Effector memory CD8-positive, alpha-beta T cell (primary cell): ENCODE measurements at regions not wholly inside any gene's neighbourhood (a gene's known extent, or its start where the extent isn't known, plus 50 kb on each side); places are given as distances from the start of the nearest gene placed in this dataset.

Experiments used
- ATAC-seq: fragments of 150-1000 bp; cut with Tn5 transposase; replicated peaks from 2 replicates; pipeline ENCODE4 v1.10.0; 2021; ENCODE audit warnings: mild to moderate bottlenecking, moderate library complexity
- DNase-seq, 3 experiments: peaks; one replicate each; pipeline ENCODE4 v3.0.0; 2021
- H3K27ac Mint-ChIP-seq, 2 donors: one replicate each; pipeline ENCODE4 v1.8.0; 2022; ENCODE audit warnings: mild to moderate bottlenecking in 2 of 2, mixed read lengths in 2 of 2, moderate library complexity in 2 of 2
- H3K27me3 Mint-ChIP-seq, 2 donors: one replicate each; pipeline ENCODE4 v1.8.0; 2022; ENCODE audit warnings: mixed read lengths in 2 of 2
- H3K36me3 Mint-ChIP-seq: one replicate; pipeline ENCODE4 v1.8.0; 2022; ENCODE audit warnings: mild to moderate bottlenecking, moderate library complexity, mixed read lengths; ENCODE audit not compliant: insufficient read depth
- H3K4me1 Mint-ChIP-seq, 2 donors: one replicate each; pipeline ENCODE4 v1.8.0; 2022; ENCODE audit warnings: low read depth in 2 of 2, mixed read lengths in 2 of 2
- H3K4me3 Mint-ChIP-seq, 2 donors: one replicate each; pipeline ENCODE4 v1.8.0; 2022; ENCODE audit warnings: mild to moderate bottlenecking in 2 of 2, mixed read lengths in 2 of 2, moderate library complexity in 2 of 2
- H3K9me3 Mint-ChIP-seq, 2 donors: one replicate each; pipeline ENCODE4 v1.8.0; 2022; ENCODE audit warnings: mixed read lengths in 2 of 2

DNA sequence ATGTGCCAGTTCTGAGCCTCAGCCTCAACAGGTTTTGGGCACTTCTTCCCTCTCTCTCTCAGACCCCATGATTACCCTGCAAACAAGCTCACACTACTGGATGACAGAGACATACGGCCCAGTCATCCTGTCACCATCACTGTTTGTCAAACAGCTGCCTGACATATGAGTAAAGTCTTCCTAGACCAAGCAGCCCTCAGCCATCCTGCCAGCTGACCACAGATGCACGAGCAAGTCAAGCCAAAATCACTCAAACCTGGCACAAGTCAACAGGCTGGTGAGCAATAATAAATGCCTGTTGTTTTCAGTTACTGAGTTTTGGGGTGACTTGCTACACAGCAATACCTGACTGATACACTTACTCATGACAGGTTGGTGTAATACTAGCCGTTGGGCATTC is 75.5 kb upstream of the KLF7 start:
- no peaks in the 10 kb centered on the region for H3K9me3 Mint-ChIP-seq
- H3K27me3 Mint-ChIP-seq, result no peaks in the 10 kb centered on the region
- DNase-seq (no peak), ATAC-seq (no peak)
- H3K27ac Mint-ChIP-seq, result no peak overlapping the region
- no peaks in the 10 kb centered on the region for H3K36me3 Mint-ChIP-seq
- H3K4me3 Mint-ChIP-seq, result no peak overlapping the region
- H3K4me1 Mint-ChIP-seq, result peaks cover 0 to 2% of the 10 kb centered on the region in 2 donors

DNA sequence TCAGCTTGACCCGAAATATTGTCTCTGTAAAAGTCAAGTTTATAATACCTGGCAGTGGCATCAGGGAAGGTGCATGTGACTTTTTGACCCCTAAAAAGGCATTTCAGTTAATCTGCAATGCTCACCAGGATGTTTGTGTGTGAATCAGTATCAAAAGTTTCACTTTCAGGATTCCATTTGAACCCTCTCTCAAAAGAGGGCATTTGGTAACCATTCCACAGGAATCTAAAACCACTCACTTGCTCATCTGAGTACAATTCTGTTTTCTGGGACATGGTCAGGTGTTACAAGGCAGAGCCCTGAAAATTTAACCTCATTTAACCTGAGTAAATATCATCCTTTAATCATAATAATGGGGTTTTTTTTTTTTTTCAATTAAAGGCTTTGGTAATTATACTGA is 77.9 kb upstream of the KLF7 start:
- Mint-ChIP-seq H3K4me3 (no peak overlapping the region), H3K36me3 (no peaks in the 10 kb centered on the region), H3K4me1 (no peaks in the 10 kb centered on the region), H3K27ac (no peak overlapping the region), H3K9me3 (no peaks in the 10 kb centered on the region), H3K27me3 (no peaks in the 10 kb centered on the region)
- ATAC-seq (no peak), DNase-seq (no peak)

DNA sequence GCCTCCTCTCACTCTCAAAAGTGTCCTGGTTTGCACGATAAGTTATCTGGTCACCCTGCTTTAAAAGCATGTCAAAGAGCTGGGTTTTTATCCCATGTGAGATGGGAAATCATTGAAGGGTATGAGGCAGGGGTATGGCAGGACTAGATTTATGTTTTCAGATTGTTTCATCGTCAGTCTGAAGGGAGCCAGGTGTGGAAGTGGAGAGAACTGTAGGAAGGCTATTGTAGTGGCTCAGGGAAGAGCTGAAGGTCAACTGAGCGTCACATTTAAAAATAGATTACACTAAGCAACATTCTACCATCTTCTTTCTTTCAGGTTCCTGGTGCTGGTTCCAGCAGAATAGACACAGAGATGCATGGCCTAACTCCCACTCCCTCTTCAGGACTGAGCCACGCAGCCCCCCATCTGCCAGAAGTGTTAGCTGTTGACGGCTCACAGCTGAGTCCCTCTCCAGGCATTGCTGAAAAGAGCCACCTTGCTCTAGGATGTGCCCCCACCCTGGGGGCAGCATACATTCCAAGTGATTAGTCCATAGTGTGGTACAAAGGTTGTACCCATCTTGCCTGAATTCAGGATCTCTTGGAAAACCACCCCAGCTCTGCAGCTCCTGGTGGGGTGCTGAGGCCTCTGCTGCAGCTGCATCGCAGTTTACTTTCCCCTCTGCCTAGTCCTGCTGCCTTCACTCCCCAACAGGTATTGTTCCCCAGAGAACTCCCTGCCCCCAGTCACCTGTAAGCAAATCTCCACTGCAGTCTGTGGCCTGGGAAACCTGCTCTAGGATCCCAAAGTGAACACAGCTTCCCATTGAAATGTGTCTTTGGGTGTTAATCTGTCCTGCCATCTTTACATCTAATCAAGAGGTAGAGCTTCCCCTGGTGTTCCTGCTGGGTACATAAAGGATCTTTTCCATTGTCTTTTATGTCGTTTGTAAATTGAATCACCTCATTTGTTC is 79.5 kb upstream of the KLF7 start:
- Mint-ChIP-seq H3K4me3 (no peak overlapping the region), H3K27ac (no peak overlapping the region), H3K27me3 (no peaks in the 10 kb centered on the region), H3K36me3 (no peaks in the 10 kb centered on the region), H3K4me1 (no peaks in the 10 kb centered on the region), H3K9me3 (no peaks in the 10 kb centered on the region)
- DNase-seq, result no peak
- ATAC-seq, result no peak

DNA sequence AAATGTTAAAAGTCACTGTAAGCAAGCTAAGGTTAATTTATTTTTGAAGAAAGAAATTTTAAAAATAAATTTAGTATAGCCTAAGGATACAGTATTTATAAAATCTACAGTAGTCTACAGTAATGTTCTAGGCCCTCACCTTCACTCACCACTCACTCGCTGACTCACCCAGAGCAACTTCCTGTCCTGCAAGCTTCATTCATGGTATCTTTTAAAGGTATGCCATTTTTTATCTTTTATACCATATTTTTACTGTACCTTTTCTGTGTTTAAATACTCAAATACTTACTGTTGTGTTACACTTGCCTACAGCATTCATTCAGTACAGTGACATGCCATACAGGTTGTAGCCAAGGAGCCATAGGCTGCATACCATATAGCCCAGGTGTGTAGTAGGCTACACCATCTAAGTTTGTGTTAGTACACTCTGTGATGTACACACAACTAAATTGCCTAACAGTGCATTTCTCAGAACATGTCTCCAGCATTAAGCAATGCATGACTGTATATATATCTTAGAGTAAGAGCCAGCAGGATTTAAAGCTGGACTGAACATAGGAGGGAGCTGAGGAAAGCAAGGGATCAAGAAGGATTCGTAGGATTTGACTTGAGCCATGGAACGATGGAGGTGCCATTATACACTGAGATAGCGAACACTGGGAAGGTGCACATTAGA is 83.1 kb upstream of the KLF7 start:
- no peak for ATAC-seq

DNA sequence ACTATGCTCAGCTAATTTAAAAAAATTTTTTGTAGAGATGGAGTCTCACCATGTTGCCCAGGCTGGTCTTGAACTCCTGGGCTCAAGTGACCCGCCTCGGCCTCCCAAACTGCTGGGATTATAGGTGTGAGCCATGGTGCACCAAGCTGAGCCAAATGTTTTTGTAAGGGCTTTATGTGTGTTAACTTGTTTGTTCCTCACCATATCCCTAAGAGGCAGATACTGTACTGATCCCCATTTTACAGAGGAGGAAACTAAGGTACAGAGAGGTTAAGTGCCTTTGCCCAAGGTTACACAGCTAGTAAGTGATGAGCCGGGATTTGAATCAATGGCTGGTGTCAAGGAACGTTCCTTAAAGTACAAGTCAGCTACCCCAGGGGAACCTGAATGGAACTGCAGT is 85.3 kb upstream of the KLF7 start:
- Mint-ChIP-seq H3K4me1 (no peaks in the 10 kb centered on the region), H3K27ac (no peak overlapping the region), H3K4me3 (no peak overlapping the region), H3K36me3 (no peaks in the 10 kb centered on the region), H3K9me3 (no peaks in the 10 kb centered on the region), H3K27me3 (peaks cover 10 to 30% of the 10 kb centered on the region in 2 donors)
- no peak for ATAC-seq
- DNase-seq, result no peak

More for the DNA sequence above, 83.1 kb upstream of the KLF7 start:
- no peak overlapping the region for H3K4me3 Mint-ChIP-seq
- H3K4me1 Mint-ChIP-seq, result no peaks in the 10 kb centered on the region
- H3K27ac Mint-ChIP-seq, result no peak overlapping the region
- no peak for DNase-seq
- H3K36me3 Mint-ChIP-seq, result no peaks in the 10 kb centered on the region
- peaks cover 0 to 15% of the 10 kb centered on the region in 2 donors for H3K27me3 Mint-ChIP-seq
- H3K9me3 Mint-ChIP-seq, result no peaks in the 10 kb centered on the region

DNA sequence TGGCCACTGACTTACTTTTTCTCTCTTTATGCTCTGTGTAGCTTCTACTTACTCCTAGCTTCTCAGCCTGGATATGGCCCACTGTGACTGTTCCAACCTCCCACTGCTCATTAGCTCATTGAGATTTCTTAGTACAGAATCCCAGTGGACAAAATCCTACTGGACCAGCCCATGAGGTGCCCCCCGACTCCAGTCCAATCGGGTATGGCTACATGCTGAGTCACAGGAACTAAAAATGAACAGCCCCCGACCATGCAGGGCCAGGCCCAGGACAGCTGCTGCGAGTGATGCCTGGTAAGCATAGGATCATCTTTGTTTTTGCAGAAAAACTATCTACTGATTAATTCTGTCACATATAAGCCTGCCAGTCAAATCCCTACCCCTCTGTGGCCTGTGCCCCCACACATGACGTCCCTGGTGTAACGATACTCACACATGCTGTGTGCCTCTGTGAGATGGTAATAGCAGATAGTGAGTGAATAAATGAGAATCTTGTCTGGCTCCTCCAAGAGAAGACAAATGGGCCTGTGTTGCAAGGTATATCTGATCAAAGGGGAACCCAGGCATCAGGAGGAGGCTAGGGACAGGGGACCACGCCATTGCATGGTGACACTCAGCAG is 85.9 kb upstream of the KLF7 start:
- Mint-ChIP-seq H3K4me3 (no peak overlapping the region), H3K27ac (no peak overlapping the region), H3K36me3 (no peaks in the 10 kb centered on the region), H3K9me3 (no peaks in the 10 kb centered on the region), H3K4me1 (no peaks in the 10 kb centered on the region), H3K27me3 (peaks cover 10 to 30% of the 10 kb centered on the region in 2 donors)
- DNase-seq, result no peak
- ATAC-seq, result no peak

DNA sequence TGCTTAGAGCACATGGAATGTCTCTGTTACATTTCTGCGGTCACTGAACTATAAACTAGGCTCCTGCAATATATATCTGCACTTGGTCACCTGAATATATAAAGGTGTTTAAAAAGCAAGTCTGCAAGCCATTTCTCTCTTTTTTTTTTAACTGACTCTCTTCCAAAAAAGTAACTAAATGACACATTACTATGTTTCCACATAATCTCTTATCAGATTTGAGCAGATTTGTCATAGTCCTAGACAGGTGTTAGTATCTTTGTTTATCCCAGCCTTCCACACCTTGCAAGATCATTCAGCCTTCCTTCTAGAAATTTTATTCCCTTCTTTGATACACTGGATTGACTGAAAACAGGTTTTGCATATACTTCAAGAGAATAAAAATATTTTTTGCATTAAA is 86.7 kb upstream of the KLF7 start:
- ATAC-seq, result no peak
- Mint-ChIP-seq H3K4me1 (no peaks in the 10 kb centered on the region), H3K27ac (no peak overlapping the region), H3K36me3 (no peaks in the 10 kb centered on the region), H3K9me3 (no peaks in the 10 kb centered on the region), H3K4me3 (no peak overlapping the region), H3K27me3 (peaks cover 10 to 30% of the 10 kb centered on the region in 2 donors)
- DNase-seq, result no peak

DNA sequence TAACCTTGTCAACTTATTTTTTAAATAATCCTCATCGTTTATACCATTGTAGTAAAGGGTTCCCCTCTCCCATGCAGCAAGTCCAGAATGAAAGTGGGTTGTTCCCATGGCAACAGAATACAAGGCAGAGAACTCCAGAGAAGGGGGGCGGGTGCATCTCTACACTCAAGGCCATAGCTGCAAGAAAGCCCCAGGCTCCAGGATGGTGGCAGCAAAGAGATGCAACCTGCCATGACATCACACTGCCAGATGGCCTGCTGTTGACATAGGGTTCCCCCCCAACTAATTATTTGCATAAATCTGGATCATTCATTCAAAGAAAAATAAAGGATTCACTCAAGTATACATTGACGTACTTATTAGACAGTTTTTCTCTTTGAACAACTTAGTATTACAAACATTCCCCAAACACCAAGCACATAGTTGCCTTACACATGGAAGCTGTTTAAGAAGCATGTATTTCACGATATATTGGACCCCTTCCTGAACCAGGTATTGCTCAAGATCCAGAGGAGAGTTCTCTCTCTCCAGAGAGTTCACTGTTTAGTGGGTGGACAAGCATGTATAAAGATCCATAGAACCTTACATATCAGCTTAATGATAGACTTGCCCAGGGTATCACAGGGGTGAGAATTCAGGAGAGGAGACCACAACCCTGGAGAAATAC is 87.4 kb upstream of the KLF7 start:
- Mint-ChIP-seq H3K27me3 (peaks cover 10 to 31% of the 10 kb centered on the region in 2 donors), H3K4me1 (no peaks in the 10 kb centered on the region), H3K4me3 (no peak overlapping the region), H3K27ac (no peak overlapping the region), H3K9me3 (no peaks in the 10 kb centered on the region), H3K36me3 (no peaks in the 10 kb centered on the region)
- ATAC-seq, result no peak
- no peak for DNase-seq

DNA sequence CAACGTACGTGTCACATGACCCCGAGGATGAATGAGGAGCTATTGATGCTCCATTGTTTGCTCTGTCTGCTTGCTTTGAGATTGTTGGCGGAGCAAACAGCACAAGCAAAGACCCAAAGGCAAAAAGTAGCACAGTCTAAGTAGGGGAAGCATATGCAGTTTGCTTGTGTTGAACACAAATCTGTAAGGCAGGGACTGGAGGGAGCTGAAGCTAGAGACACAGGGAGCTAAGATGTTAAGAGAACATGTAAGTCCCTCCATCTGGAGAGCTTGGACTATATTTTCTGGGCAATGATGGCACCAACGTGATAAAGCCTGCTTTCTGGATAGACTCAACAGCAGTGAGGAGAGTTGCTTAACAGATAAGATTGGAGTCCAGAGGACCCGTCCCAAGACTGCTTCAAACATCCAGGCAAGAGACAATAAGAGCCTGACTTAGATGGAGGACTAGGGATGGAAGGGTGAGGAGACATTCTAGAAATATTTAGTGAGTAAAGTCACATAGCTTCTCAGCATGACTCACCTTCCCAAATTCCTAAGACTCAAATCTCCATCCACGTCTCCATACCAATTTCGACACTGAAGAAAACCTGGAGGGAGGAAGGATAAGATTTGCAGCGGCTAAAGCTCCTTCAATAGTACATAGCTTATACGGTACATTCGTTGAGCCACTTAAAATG is 88.1 kb upstream of the KLF7 start:
- peaks cover 10 to 38% of the 10 kb centered on the region in 2 donors for H3K27me3 Mint-ChIP-seq
- DNase-seq (no peak), ATAC-seq (no peak)
- H3K36me3 Mint-ChIP-seq, result no peaks in the 10 kb centered on the region
- no peak overlapping the region for H3K27ac Mint-ChIP-seq
- H3K4me3 Mint-ChIP-seq, result no peak overlapping the region
- no peaks in the 10 kb centered on the region for H3K9me3 Mint-ChIP-seq
- H3K4me1 Mint-ChIP-seq, result no peaks in the 10 kb centered on the region

DNA sequence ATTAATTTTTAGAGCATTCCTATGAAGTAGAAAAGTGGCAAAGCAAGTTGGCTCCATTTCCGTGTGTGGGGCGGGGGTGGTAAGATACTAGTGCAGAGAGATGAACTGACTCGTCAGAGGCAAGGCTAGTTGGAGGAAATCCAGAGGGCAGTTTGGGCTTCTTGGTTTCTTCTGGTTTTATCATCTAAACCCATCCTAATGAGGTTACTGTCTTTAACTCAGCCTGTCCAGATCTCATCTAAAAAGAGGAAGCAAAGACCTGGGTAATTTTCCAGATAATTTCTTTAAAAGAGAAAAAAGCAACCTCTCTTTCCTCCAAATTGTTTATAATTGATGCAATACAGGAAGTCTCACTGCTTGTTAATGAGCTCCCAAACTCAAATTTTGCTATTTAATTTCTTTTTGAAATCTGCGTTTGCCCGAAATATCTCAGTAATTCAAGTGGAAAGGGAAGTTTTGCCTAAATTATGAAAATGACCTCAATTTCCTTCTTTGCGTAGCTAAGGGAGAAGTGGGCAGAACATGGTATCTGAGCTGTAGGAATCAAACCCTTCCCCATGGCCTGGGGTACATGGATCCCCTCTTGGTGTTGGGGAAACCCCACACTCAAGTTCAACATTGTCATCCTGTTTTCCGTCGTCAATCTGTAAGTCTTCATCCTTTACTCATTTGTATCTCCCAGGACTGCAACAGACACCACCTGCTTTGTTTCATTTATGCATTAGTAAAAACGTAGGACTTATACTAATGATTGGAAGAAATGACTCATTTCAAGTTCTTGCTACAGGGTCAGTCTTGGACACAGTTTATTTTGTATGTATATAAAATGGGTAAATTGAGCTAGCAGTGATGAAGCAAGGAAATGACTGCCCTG is 89.1 kb upstream of the KLF7 start:
- Mint-ChIP-seq H3K27me3 (peaks cover 10 to 46% of the 10 kb centered on the region in 2 donors), H3K4me3 (no peak overlapping the region), H3K4me1 (no peaks in the 10 kb centered on the region), H3K36me3 (no peaks in the 10 kb centered on the region), H3K9me3 (no peaks in the 10 kb centered on the region), H3K27ac (no peak overlapping the region)
- no peak for DNase-seq
- no peak for ATAC-seq

DNA sequence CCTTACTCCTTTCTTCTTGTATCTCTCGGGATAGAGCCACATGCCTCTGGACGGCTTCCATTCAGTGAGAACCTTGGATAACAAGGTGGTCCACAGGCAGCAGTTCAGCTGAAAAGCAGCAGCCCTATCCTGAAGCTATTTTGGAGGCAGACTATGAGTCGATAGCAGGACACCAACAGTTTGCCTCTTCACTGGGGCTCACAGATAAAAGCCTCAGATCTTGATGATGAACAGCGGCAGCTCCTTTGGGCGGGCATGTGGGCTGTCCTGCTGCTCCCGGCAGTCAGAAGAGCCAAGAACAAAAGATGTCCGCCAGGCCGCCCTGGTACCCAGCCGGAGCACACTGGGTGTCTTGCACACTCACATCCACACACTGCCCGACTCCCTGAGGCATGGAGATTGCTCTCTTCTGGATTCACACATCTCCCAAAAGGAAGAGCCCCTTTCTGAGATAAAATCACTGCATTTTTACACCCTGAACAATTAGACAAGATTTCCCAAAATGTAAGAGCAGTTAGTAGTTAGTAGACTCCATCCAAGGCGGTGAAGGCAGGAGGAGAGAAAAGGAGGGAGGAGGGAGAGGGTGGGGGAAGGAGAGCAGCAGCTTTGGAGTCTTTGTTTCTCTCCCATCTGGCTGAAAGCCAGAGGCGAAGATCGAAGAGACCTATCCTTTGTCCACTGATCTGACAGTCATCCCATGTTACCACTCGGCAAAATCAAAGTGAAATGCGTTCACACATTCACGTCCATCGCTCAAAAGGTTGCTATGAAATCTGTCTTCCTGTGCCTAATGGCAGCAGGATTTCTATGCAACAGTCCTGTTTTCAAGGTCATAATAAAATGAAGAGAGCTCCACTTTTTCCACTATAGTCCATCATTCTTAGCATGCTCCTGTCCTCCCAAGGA is 90.1 kb upstream of the KLF7 start:
- Mint-ChIP-seq H3K27ac (no peak overlapping the region), H3K27me3 (peaks cover 15 to 56% of the 10 kb centered on the region in 2 donors)

More for the DNA sequence above, 90.1 kb upstream of the KLF7 start:
- ATAC-seq, result no peak
- DNase-seq, result no peak
- Mint-ChIP-seq H3K4me1 (no peaks in the 10 kb centered on the region), H3K9me3 (no peaks in the 10 kb centered on the region), H3K36me3 (no peaks in the 10 kb centered on the region), H3K4me3 (no peak overlapping the region)
